GM23248 (cell line): ENCODE measurements at regions not wholly inside any gene's neighbourhood (a gene's known extent, or its start where the extent isn't known, plus 50 kb on each side); places are given as distances from the start of the nearest gene placed in this dataset.

Source experiments
- DNase-seq: peaks from one replicate; pipeline ENCODE4 v3.0.0-alpha.2; 2015
- H2AFZ ChIP-seq: fragments of 200-600 bp; sonication (generic); 2 replicates; pipeline ENCODE4 v1.6.1; 2016; ENCODE audit warnings: antibody characterized with exemption
- H3F3A ChIP-seq: fragments of 200-600 bp; sonication (generic); 2 replicates; pipeline ENCODE4 v1.6.1; 2016; ENCODE audit warnings: mild to moderate bottlenecking, antibody characterized with exemption, mixed run types; ENCODE audit not compliant: insufficient read depth
- H3K27ac ChIP-seq: fragments of 200-600 bp; sonication (generic); 2 replicates; pipeline ENCODE4 v1.5.1; 2016; ENCODE audit warnings: mild to moderate bottlenecking
- H3K27me3 ChIP-seq: fragments of 200-600 bp; sonication (generic); replicated peaks from 2 replicates; pipeline ENCODE4 v1.6.1; 2016; ENCODE audit warnings: mild to moderate bottlenecking; ENCODE audit not compliant: insufficient read depth
- H3K36me3 ChIP-seq: fragments of 200-600 bp; sonication (generic); 2 replicates; pipeline ENCODE4 v1.6.1; 2016; ENCODE audit warnings: low read depth, mild to moderate bottlenecking
- H3K4me1 ChIP-seq: fragments of 200-600 bp; sonication (generic); 2 replicates; pipeline ENCODE4 v1.6.1; 2016; ENCODE audit warnings: mild to moderate bottlenecking; ENCODE audit not compliant: insufficient read depth
- H3K4me2 ChIP-seq: fragments of 200-600 bp; sonication (generic); one replicate; pipeline ENCODE4 v1.6.1; 2016; ENCODE audit warnings: mild to moderate bottlenecking; ENCODE audit not compliant: unreplicated experiment
- H3K4me3 ChIP-seq: fragments of 200-600 bp; sonication (generic); 2 replicates; pipeline ENCODE4 v1.5.1; 2016; ENCODE audit warnings: mild to moderate bottlenecking
- H3K79me2 ChIP-seq: fragments of 200-600 bp; sonication (generic); 2 replicates; pipeline ENCODE4 v1.6.1; 2016; ENCODE audit warnings: mild to moderate bottlenecking; ENCODE audit not compliant: insufficient read depth
- H3K9ac ChIP-seq: fragments of 200-600 bp; sonication (generic); 2 replicates; pipeline ENCODE4 v1.6.1; 2016; ENCODE audit warnings: mild to moderate bottlenecking
- H3K9me2 ChIP-seq: fragments of 200-600 bp; sonication (generic); 2 replicates; pipeline ENCODE4 v1.6.1; 2016; ENCODE audit warnings: mixed run types, mild to moderate bottlenecking, moderate library complexity; ENCODE audit not compliant: insufficient read depth
- H3K9me3 ChIP-seq: fragments of 200-600 bp; sonication (generic); one replicate; pipeline ENCODE4 v1.6.1; 2017; ENCODE audit warnings: low read depth
- H4K20me1 ChIP-seq: fragments of 200-600 bp; sonication (generic); 2 replicates; pipeline ENCODE4 v1.6.0; 2016; ENCODE audit not compliant: insufficient read depth
- EZH2 ChIP-seq: fragments of 200-600 bp; sonication (generic); IDR thresholded peaks from 2 replicates; pipeline ENCODE4 v1.6.1; 2018; ENCODE audit warnings: antibody characterized with exemption, mild to moderate bottlenecking; ENCODE audit not compliant: insufficient read depth, poor library complexity, severe bottlenecking
- EZH2phosphoT487 ChIP-seq: fragments of 200-600 bp; sonication (generic); IDR thresholded peaks from 2 replicates; pipeline ENCODE4 v1.6.1; 2018; ENCODE audit warnings: antibody characterized with exemption, moderate library complexity, mild to moderate bottlenecking, low read depth; ENCODE audit not compliant: insufficient read depth
- WGBS, 2 experiments: methylation state at CpG; one replicate each; pipeline ENCODE4 v1.1.6; 2015 to 2017; ENCODE audit warnings: low lambda C conversion rate in 2 of 2, low coverage in 1 of 2; ENCODE audit errors: missing lambda C conversion rate in 2 of 2; 5-methylcytosine and 5-hydroxymethylcytosine counted together
- in situ Hi-C: fragments of 300-500 bp; cut with MboI; formaldehyde crosslinking; loops from 2 replicates; pipeline ENCODE4 v1.15.0; 2020

- in situ Hi-C loops = no loop called here
- peaks cover 11% of the 10 kb centered on the region for H3K27me3 ChIP-seq
- DNase-seq = no peak
- TF ChIP-seq EZH2phosphoT487 = no peak
- no peak for TF ChIP-seq EZH2
- no peaks in the 10 kb centered on the region for H3K79me2 ChIP-seq
- no peak overlapping the region for H3K9ac ChIP-seq
- no peak overlapping the region for H3K4me3 ChIP-seq
- H2AFZ ChIP-seq = no peak overlapping the region
- H4K20me1 ChIP-seq = no peaks in the 10 kb centered on the region
- no peaks in the 10 kb centered on the region for H3K4me1 ChIP-seq
- no peaks in the 10 kb centered on the region for H3F3A ChIP-seq
- H3K9me2 ChIP-seq = no peaks in the 10 kb centered on the region
- H3K9me3 ChIP-seq = no peaks in the 10 kb centered on the region
- no peak overlapping the region for H3K4me2 ChIP-seq
- H3K36me3 ChIP-seq = no peaks in the 10 kb centered on the region
- H3K27ac ChIP-seq = no peak overlapping the region
- 73 to 87% methylated on average over 3 of the region's 3 CpGs for WGBS, 2 experiments
Measured at GRCh38 chr12:64931321-64931720, 106.9 kb downstream of the TBC1D30 start.

GRCh38 chr12:64931981-64932380, 107.5 kb downstream of the TBC1D30 start:
- no peak overlapping the region for H3K9ac ChIP-seq
- H3K36me3 ChIP-seq = no peaks in the 10 kb centered on the region
- TF ChIP-seq EZH2phosphoT487 (no peak), EZH2 (no peak)
- DNase-seq = no peak
- no peaks in the 10 kb centered on the region for H3K79me2 ChIP-seq
- H3K27me3 ChIP-seq = peaks cover 11% of the 10 kb centered on the region
- no peak overlapping the region for H3K27ac ChIP-seq
- H3K4me2 ChIP-seq = no peak overlapping the region
- no peaks in the 10 kb centered on the region for H4K20me1 ChIP-seq
- H3K4me1 ChIP-seq = no peaks in the 10 kb centered on the region
- H3K4me3 ChIP-seq = no peak overlapping the region
- no peaks in the 10 kb centered on the region for H3K9me3 ChIP-seq
- in situ Hi-C loops = no loop called here
- no peaks in the 10 kb centered on the region for H3K9me2 ChIP-seq
- WGBS, 2 experiments = 62 to 72% methylated on average over 1 of the region's 1 CpG
- H2AFZ ChIP-seq = no peak overlapping the region
- H3F3A ChIP-seq = no peaks in the 10 kb centered on the region

GRCh38 chr12:64933791-64934190, 109.3 kb downstream of the TBC1D30 start:
- Histone ChIP-seq H3K4me1 (no peaks in the 10 kb centered on the region), H3K27ac (no peak overlapping the region), H3K4me2 (no peak overlapping the region), H3K36me3 (no peaks in the 10 kb centered on the region), H4K20me1 (no peaks in the 10 kb centered on the region), H3F3A (no peaks in the 10 kb centered on the region), H3K79me2 (no peaks in the 10 kb centered on the region), H3K9ac (no peak overlapping the region), H2AFZ (no peak overlapping the region), H3K9me3 (no peaks in the 10 kb centered on the region), H3K9me2 (no peaks in the 10 kb centered on the region), H3K4me3 (no peak overlapping the region), H3K27me3 (peaks cover 6% of the 10 kb centered on the region)
- TF ChIP-seq EZH2phosphoT487 (no peak), EZH2 (no peak)
- DNase-seq = no peak
- WGBS, 2 experiments = 36 to 38% methylated on average over 2 of the region's 2 CpGs
- in situ Hi-C loops = no loop called here

- no peak overlapping the region for H3K4me2 ChIP-seq
- H3K9ac ChIP-seq = no peak overlapping the region
- H3K4me1 ChIP-seq = no peaks in the 10 kb centered on the region
- no peaks in the 10 kb centered on the region for H4K20me1 ChIP-seq
- H3K27me3 ChIP-seq = no peaks in the 10 kb centered on the region
- H3K27ac ChIP-seq = no peak overlapping the region
- no peaks in the 10 kb centered on the region for H3K79me2 ChIP-seq
- no peaks in the 10 kb centered on the region for H3F3A ChIP-seq
- DNase-seq = no peak
- no peaks in the 10 kb centered on the region for H3K9me3 ChIP-seq
- no peak overlapping the region for H3K4me3 ChIP-seq
- H3K9me2 ChIP-seq = no peaks in the 10 kb centered on the region
- no peak overlapping the region for H2AFZ ChIP-seq
- no peaks in the 10 kb centered on the region for H3K36me3 ChIP-seq
- TF ChIP-seq EZH2 = no peak
- in situ Hi-C loops = no loop called here
Measured at GRCh38 chr12:64937452-64937851, 113.0 kb downstream of the TBC1D30 start.

GRCh38 chr12:64938179-64938578, 113.7 kb downstream of the TBC1D30 start:
- Histone ChIP-seq H3K36me3 (no peaks in the 10 kb centered on the region), H3K79me2 (no peaks in the 10 kb centered on the region), H3K4me1 (no peaks in the 10 kb centered on the region), H3K4me2 (no peak overlapping the region), H3K27me3 (no peaks in the 10 kb centered on the region), H4K20me1 (no peaks in the 10 kb centered on the region), H3K9ac (no peak overlapping the region), H3K9me2 (no peaks in the 10 kb centered on the region), H2AFZ (no peak overlapping the region), H3K4me3 (no peak overlapping the region), H3K27ac (no peak overlapping the region), H3K9me3 (no peaks in the 10 kb centered on the region), H3F3A (no peaks in the 10 kb centered on the region)
- TF ChIP-seq EZH2 (no peak), EZH2phosphoT487 (no peak)
- in situ Hi-C loops = no loop called here
- 23 to 27% methylated on average over 2 of the region's 2 CpGs for WGBS, 2 experiments
- DNase-seq = no peak
